Neural progenitor cell (in vitro differentiated cells): ENCODE measurements at regions not wholly inside any gene's neighbourhood (a gene's known extent, or its start where the extent isn't known, plus 50 kb on each side); places are given as distances from the start of the nearest gene placed in this dataset.

ENCODE experiments used
- DNase-seq: peaks from one replicate; pipeline ENCODE4 v3.0.0-alpha.2; 2016; ENCODE audit warnings: low spot score
- H2AFZ ChIP-seq: fragments of 200-600 bp; sonication (generic); replicated peaks from 2 replicates; pipeline ENCODE4 v1.6.1; 2016; ENCODE audit warnings: antibody characterized with exemption
- H3F3A ChIP-seq: fragments of 200-600 bp; sonication (generic); 2 replicates; pipeline ENCODE4 v1.6.1; 2016; ENCODE audit warnings: antibody characterized with exemption, low read depth
- H3K27ac ChIP-seq: fragments of 200-600 bp; sonication (generic); 2 replicates; pipeline ENCODE4 v1.5.1; 2016; ENCODE audit warnings: mild to moderate bottlenecking
- H3K27me3 ChIP-seq: fragments of 200-600 bp; sonication (generic); 2 replicates; pipeline ENCODE4 v1.6.1; 2016; ENCODE audit warnings: mild to moderate bottlenecking, moderate library complexity
- H3K36me3 ChIP-seq: fragments of 200-600 bp; sonication (generic); 2 replicates; pipeline ENCODE4 v1.5.1; 2016
- H3K4me1 ChIP-seq: fragments of 200-600 bp; sonication (generic); 2 replicates; pipeline ENCODE4 v1.6.1; 2016; ENCODE audit warnings: mixed run types
- H3K4me2 ChIP-seq: fragments of 200-600 bp; sonication (generic); 2 replicates; pipeline ENCODE4 v1.6.1; 2016
- H3K4me3 ChIP-seq: fragments of 200-600 bp; sonication (generic); 2 replicates; pipeline ENCODE4 v1.5.1; 2016
- H3K79me2 ChIP-seq: fragments of 200-600 bp; sonication (generic); 2 replicates; pipeline ENCODE4 v1.6.1; 2016; ENCODE audit warnings: low read depth
- H3K9ac ChIP-seq: fragments of 200-600 bp; sonication (generic); 2 replicates; pipeline ENCODE4 v1.6.1; 2016
- H3K9me3 ChIP-seq: fragments of 200-600 bp; sonication (generic); 2 replicates; pipeline ENCODE4 v1.5.1; 2016; ENCODE audit warnings: low read depth
- H4K20me1 ChIP-seq: fragments of 200-600 bp; sonication (generic); 2 replicates; pipeline ENCODE4 v1.6.1; 2016; ENCODE audit warnings: low read depth
- H3K27ac Mint-ChIP-seq: 3 replicates; pipeline ENCODE4 v1.8.0; 2021; ENCODE audit warnings: mixed read lengths
- H3K27me3 Mint-ChIP-seq: 2 replicates; pipeline ENCODE4 v1.8.0; 2022; ENCODE audit warnings: low read depth, mild to moderate bottlenecking, inconsistent platforms, moderate library complexity, mixed read lengths; ENCODE audit not compliant: insufficient read depth
- H3K36me3 Mint-ChIP-seq: 3 replicates; pipeline ENCODE4 v1.8.0; 2021; ENCODE audit warnings: mixed read lengths
- H3K4me1 Mint-ChIP-seq: 3 replicates; pipeline ENCODE4 v1.8.0; 2021; ENCODE audit warnings: mixed read lengths
- H3K4me3 Mint-ChIP-seq: 3 replicates; pipeline ENCODE4 v1.8.0; 2021; ENCODE audit warnings: mild to moderate bottlenecking, moderate library complexity, mixed read lengths
- H3K9me3 Mint-ChIP-seq: 3 replicates; pipeline ENCODE4 v1.8.0; 2020; ENCODE audit warnings: mixed read lengths
- EZH2 ChIP-seq: fragments of 200-600 bp; sonication (generic); IDR thresholded peaks from 2 replicates; pipeline ENCODE4 v1.6.1; 2017; ENCODE audit warnings: antibody characterized with exemption, mild to moderate bottlenecking, moderate library complexity
- EZH2phosphoT487 ChIP-seq: fragments of 200-600 bp; sonication (generic); IDR thresholded peaks from 2 replicates; pipeline ENCODE4 v1.6.1; 2017; ENCODE audit warnings: antibody characterized with exemption
- TF ChIP-seq, protein P1 (sequence below): fragments of 200-600 bp; sonication (generic); IDR thresholded peaks from 2 replicates; pipeline ENCODE4 v1.5.1; 2017; ENCODE audit warnings: antibody characterized with exemption, mild to moderate bottlenecking

DNA sequence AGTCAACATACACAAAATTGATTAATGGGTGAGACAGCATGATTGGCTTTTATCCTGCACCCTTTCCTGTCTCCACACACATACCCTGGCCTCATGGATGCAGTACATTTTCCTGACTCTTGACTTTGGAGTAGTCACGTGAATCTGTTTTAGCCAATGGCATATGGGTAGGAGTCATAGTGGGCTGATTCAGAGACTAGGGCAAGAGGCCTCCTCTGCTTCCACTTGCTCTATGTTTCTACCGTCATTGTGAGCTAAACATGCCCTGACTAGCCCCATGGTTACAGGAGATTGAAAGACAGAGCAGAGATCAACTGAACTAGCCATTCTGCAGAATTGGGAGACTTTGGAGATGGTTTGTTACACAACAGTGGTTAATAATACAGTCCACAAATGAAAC lies 850.0 kb downstream of the DHX35 start:
- Histone ChIP-seq H3K27me3 (no peaks in the 10 kb centered on the region), H3K4me2 (no peak overlapping the region), H3K4me1 (no peaks in the 10 kb centered on the region), H3K9me3 (no peaks in the 10 kb centered on the region), H4K20me1 (no peaks in the 10 kb centered on the region), H2AFZ (peak overlapping the region; percentile 41), H3K9ac (no peak overlapping the region), H3K79me2 (no peaks in the 10 kb centered on the region), H3K4me3 (no peak overlapping the region), H3K36me3 (no peaks in the 10 kb centered on the region), H3K27ac (no peak overlapping the region), H3F3A (no peaks in the 10 kb centered on the region)
- H3K27ac Mint-ChIP-seq: no peak overlapping the region
- no peaks in the 10 kb centered on the region for H3K36me3 Mint-ChIP-seq
- peaks cover 4% of the 10 kb centered on the region for H3K27me3 Mint-ChIP-seq
- TF ChIP-seq EZH2phosphoT487 (no peak), EZH2 (no peak)
- TF ChIP-seq, protein P1, sequence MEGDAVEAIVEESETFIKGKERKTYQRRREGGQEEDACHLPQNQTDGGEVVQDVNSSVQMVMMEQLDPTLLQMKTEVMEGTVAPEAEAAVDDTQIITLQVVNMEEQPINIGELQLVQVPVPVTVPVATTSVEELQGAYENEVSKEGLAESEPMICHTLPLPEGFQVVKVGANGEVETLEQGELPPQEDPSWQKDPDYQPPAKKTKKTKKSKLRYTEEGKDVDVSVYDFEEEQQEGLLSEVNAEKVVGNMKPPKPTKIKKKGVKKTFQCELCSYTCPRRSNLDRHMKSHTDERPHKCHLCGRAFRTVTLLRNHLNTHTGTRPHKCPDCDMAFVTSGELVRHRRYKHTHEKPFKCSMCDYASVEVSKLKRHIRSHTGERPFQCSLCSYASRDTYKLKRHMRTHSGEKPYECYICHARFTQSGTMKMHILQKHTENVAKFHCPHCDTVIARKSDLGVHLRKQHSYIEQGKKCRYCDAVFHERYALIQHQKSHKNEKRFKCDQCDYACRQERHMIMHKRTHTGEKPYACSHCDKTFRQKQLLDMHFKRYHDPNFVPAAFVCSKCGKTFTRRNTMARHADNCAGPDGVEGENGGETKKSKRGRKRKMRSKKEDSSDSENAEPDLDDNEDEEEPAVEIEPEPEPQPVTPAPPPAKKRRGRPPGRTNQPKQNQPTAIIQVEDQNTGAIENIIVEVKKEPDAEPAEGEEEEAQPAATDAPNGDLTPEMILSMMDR: no peak
- no peaks in the 10 kb centered on the region for H3K9me3 Mint-ChIP-seq
- no peak for DNase-seq
- H3K4me3 Mint-ChIP-seq: no peak overlapping the region
- H3K4me1 Mint-ChIP-seq: peaks cover 3% of the 10 kb centered on the region

DNA sequence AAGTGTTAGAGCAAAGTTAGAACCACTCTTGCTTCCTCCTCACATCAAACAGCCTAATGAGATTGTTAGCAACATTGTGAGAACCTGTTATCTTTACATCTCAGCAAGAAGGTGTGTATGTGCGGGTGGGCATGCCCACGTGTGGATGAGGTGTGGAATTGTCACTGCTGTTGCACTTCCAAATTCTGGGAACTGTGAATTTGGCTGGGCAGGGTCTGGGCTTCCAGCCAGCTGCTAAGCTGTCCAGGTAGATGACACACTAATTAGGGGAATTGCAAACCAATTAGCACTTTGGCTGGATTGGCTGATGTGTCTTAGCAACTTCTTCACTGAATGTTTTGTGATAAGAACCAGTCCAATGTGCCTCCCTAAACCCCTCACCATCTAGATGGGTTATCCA lies 848.2 kb downstream of the DHX35 start:
- Histone ChIP-seq H3K4me1 (no peaks in the 10 kb centered on the region), H3K9ac (no peak overlapping the region), H3K4me3 (no peak overlapping the region), H3K4me2 (no peak overlapping the region), H3K9me3 (no peaks in the 10 kb centered on the region), H3K27ac (no peak overlapping the region), H3K79me2 (no peaks in the 10 kb centered on the region), H3F3A (no peaks in the 10 kb centered on the region), H3K36me3 (no peaks in the 10 kb centered on the region), H4K20me1 (no peaks in the 10 kb centered on the region), H2AFZ (no peak overlapping the region), H3K27me3 (no peaks in the 10 kb centered on the region)
- Mint-ChIP-seq H3K27ac (no peak overlapping the region), H3K9me3 (no peaks in the 10 kb centered on the region), H3K4me3 (no peak overlapping the region), H3K4me1 (no peaks in the 10 kb centered on the region), H3K27me3 (peaks cover 4% of the 10 kb centered on the region), H3K36me3 (no peaks in the 10 kb centered on the region)
- no peak for DNase-seq
- TF ChIP-seq EZH2 (no peak), EZH2phosphoT487 (no peak)
- TF ChIP-seq, protein P1: no peak

DNA sequence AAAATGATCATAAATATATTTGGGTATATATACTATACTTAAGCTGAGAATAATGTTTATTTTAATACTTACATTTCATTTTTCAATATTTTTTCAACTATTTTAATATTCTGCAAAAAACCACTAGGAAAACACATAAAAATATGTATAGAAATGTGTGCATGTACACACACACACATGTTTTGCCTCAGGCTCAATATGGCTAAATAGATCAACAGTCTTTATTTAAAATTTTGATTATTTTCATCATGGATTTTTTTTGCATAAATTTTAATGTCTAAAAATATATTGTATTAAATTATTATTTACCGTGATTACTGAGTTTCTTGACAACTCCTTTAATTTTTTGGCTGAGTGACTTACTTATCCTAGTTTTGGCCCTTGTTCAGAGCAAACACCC lies 846.5 kb downstream of the DHX35 start:
- Mint-ChIP-seq H3K4me1 (no peaks in the 10 kb centered on the region), H3K9me3 (no peaks in the 10 kb centered on the region), H3K27me3 (peaks cover 4% of the 10 kb centered on the region), H3K4me3 (no peak overlapping the region), H3K36me3 (no peaks in the 10 kb centered on the region), H3K27ac (no peak overlapping the region)
- H2AFZ ChIP-seq: no peak overlapping the region
- no peaks in the 10 kb centered on the region for H3K4me1 ChIP-seq
- H4K20me1 ChIP-seq: no peaks in the 10 kb centered on the region
- H3K4me3 ChIP-seq: no peak overlapping the region
- H3K79me2 ChIP-seq: no peaks in the 10 kb centered on the region
- H3K4me2 ChIP-seq: no peak overlapping the region
- H3F3A ChIP-seq: no peaks in the 10 kb centered on the region
- H3K27me3 ChIP-seq: no peaks in the 10 kb centered on the region
- no peak overlapping the region for H3K9ac ChIP-seq
- TF ChIP-seq, protein P1: no peak
- TF ChIP-seq EZH2 (no peak), EZH2phosphoT487 (no peak)
- no peaks in the 10 kb centered on the region for H3K36me3 ChIP-seq
- no peak for DNase-seq
- H3K9me3 ChIP-seq: no peaks in the 10 kb centered on the region
- no peak overlapping the region for H3K27ac ChIP-seq

DNA sequence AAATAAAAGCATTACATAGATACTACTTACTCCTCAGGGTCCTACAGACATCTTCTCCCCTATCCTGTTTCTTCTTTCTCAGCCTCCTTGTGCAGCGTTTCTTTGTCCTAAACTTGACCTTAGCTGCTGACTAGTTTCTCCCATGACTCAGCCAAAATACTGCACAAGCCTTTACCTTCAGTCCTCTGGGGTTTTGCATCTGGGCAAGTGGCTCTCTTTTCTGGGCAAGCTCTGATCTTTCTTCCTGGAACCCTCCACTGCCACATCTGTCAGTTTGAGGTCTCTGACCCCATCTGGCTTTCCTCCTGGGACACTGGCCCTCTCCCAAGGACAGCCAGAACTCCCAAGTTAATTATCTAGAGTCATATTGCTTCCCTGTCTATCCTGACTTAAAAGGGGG lies 838.4 kb downstream of the DHX35 start:
- no peak overlapping the region for H2AFZ ChIP-seq

More for the DNA sequence above, 838.4 kb downstream of the DHX35 start:
- Histone ChIP-seq H3K9me3 (no peaks in the 10 kb centered on the region), H4K20me1 (no peaks in the 10 kb centered on the region), H3K36me3 (no peaks in the 10 kb centered on the region), H3K4me2 (no peak overlapping the region), H3K4me1 (no peaks in the 10 kb centered on the region), H3K79me2 (no peaks in the 10 kb centered on the region), H3K9ac (no peak overlapping the region), H3K27me3 (no peaks in the 10 kb centered on the region), H3K4me3 (no peak overlapping the region), H3K27ac (no peak overlapping the region), H3F3A (no peaks in the 10 kb centered on the region)
- Mint-ChIP-seq H3K9me3 (peaks cover 4% of the 10 kb centered on the region), H3K36me3 (no peaks in the 10 kb centered on the region), H3K27me3 (no peaks in the 10 kb centered on the region), H3K4me3 (no peak overlapping the region), H3K4me1 (no peaks in the 10 kb centered on the region), H3K27ac (no peak overlapping the region)
- TF ChIP-seq EZH2phosphoT487 (no peak), EZH2 (no peak)
- TF ChIP-seq, protein P1: no peak
- DNase-seq: no peak
